Body of pancreas (tissue), 4 donors: ENCODE measurements at regions not wholly inside any gene's neighbourhood (a gene's known extent, or its start where the extent isn't known, plus 50 kb on each side); places are given as distances from the start of the nearest gene placed in this dataset.

Experiments
- ATAC-seq: fragments of 150-250 bp; one replicate; pipeline ENCODE4 v1.9.1; 2016
- DNase-seq, 4 donors: peaks; one replicate each; pipeline ENCODE4 v3.0.0-alpha.2; 2019
- H3K27ac ChIP-seq, 4 donors: fragments of 200-600 bp; sonication (generic); 1 replicate in 3 of 4; 2 replicates in 1 of 4; pipeline versions ENCODE4 v1.5.1 to v1.6.1; 2016 to 2019; ENCODE audit warnings: mild to moderate bottlenecking in 1 of 4, mixed read lengths in 1 of 4, moderate library complexity in 1 of 4
- H3K27me3 ChIP-seq, 2 donors: fragments of 200-600 bp; sonication (generic); one replicate each; pipeline ENCODE4 v1.6.0; 2016; ENCODE audit warnings: mild to moderate bottlenecking in 1 of 2
- H3K36me3 ChIP-seq, 2 donors: fragments of 200-600 bp; sonication (generic); replicated peaks in 1 of 2; 2 replicates each; pipeline ENCODE4 v1.5.1; 2016; ENCODE audit warnings: low read depth in 2 of 2; ENCODE audit not compliant: insufficient read depth in 1 of 2
- H3K4me1 ChIP-seq: fragments of 200-600 bp; sonication (generic); one replicate; pipeline ENCODE4 v1.6.0; 2016
- H3K4me3 ChIP-seq, 2 donors: fragments of 200-600 bp; sonication (generic); 1 replicate in 1 of 2; 2 replicates in 1 of 2; pipeline ENCODE4 v1.5.1; 2016 to 2019
- H3K9me3 ChIP-seq, 3 donors: fragments of 200-600 bp; sonication (generic); 1 replicate in 2 of 3; 2 replicates in 1 of 3; pipeline ENCODE4 v1.5.1; 2016
- POLR2A ChIP-seq, 3 donors: fragments of 450-650 bp; IDR thresholded peaks; one replicate each; pipeline ENCODE4 v1.6.1; 2016; ENCODE audit warnings: antibody characterized with exemption in 3 of 3, mild to moderate bottlenecking in 2 of 3
- WGBS, 2 donors: methylation state at CpG; one replicate each; pipeline ENCODE4 v1.1.5; 2017; 5-methylcytosine and 5-hydroxymethylcytosine counted together
- intact Hi-C: fragments of 100-400 bp; cut with DNase I; formaldehyde crosslinking; loops from one replicate; pipeline ENCODE4 v1.15.1; 2023
- TF ChIP-seq, protein P1 (sequence below), 7 experiments: fragments of 450-650 bp in 4 of 7; fragments of 200-600 bp in 3 of 7; sonication (generic) in 3 of 7; IDR thresholded peaks; one replicate each; pipeline ENCODE4 v1.5.1; 2016 to 2019; ENCODE audit warnings: antibody characterized with exemption in 7 of 7

- Histone ChIP-seq H3K27me3 (no peaks in the 10 kb centered on the region), H3K9me3 (no peaks in the 10 kb centered on the region), H3K4me3 (no peak overlapping the region), H3K36me3 (no peaks in the 10 kb centered on the region), H3K4me1 (no peaks in the 10 kb centered on the region), H3K27ac (no peak overlapping the region)
- no peak for TF ChIP-seq POLR2A (IDR thresholded peaks at IDR 0.05)
- TF ChIP-seq, protein P1, sequence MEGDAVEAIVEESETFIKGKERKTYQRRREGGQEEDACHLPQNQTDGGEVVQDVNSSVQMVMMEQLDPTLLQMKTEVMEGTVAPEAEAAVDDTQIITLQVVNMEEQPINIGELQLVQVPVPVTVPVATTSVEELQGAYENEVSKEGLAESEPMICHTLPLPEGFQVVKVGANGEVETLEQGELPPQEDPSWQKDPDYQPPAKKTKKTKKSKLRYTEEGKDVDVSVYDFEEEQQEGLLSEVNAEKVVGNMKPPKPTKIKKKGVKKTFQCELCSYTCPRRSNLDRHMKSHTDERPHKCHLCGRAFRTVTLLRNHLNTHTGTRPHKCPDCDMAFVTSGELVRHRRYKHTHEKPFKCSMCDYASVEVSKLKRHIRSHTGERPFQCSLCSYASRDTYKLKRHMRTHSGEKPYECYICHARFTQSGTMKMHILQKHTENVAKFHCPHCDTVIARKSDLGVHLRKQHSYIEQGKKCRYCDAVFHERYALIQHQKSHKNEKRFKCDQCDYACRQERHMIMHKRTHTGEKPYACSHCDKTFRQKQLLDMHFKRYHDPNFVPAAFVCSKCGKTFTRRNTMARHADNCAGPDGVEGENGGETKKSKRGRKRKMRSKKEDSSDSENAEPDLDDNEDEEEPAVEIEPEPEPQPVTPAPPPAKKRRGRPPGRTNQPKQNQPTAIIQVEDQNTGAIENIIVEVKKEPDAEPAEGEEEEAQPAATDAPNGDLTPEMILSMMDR (IDR thresholded peaks at IDR 0.05) = no peak
- WGBS, 2 donors = 94 to 96% methylated on average over 5 of the region's 5 CpGs
- ATAC-seq (no peak), DNase-seq (no peak)
- intact Hi-C loops = no loop called here
Measured at GRCh38 chr2:8064603-8065002, 617.3 kb upstream of the ID2 start.

GRCh38 chr2:8065191-8065590 lies 616.7 kb upstream of the ID2 start:
- H3K36me3 ChIP-seq = no peaks in the 10 kb centered on the region
- ATAC-seq (no peak), DNase-seq (no peak)
- intact Hi-C loops = no loop called here
- H3K4me1 ChIP-seq = no peaks in the 10 kb centered on the region
- TF ChIP-seq, protein P1 (IDR thresholded peaks at IDR 0.05) = no peak
- TF ChIP-seq POLR2A (IDR thresholded peaks at IDR 0.05) = no peak
- no peak overlapping the region for H3K27ac ChIP-seq
- no peaks in the 10 kb centered on the region for H3K9me3 ChIP-seq
- no peak overlapping the region for H3K4me3 ChIP-seq
- H3K27me3 ChIP-seq = no peaks in the 10 kb centered on the region
- 89 to 91% methylated on average over 1 of the region's 1 CpG for WGBS, 2 donors

DNA sequence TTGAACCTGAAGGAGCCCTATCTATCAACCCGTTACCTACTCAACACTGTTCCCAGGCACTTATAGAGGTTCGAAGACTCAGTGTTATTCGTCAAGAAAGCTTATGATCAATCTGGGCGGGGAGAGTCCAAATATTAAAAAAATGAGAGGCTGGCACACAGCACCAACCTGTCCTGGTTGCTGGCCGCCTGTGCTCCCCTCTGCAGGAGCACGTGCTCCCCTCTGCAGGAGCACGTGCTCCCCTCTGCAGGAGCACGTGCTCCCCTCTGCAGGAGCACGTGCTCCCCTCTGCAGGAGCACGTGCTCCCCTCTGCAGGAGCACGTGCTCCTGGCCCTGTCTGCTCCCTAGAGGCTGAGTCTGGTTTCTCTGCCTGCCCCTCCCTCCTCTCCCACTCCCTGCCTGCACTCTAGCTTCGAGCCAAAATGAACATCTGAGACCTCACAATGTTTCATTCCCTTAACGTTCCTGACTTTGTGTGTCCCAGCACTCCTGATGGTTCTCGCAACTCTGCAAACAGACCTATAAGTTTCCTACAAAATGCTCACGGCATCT lies 614.0 kb upstream of the ID2 start:
- intact Hi-C loops = no loop called here
- no peak for ATAC-seq
- 81% methylated on average over 12 to 15 of the region's 15 CpGs for WGBS, 2 donors

GRCh38 chr2:8072907-8073306 lies 608.9 kb upstream of the ID2 start:
- Histone ChIP-seq H3K27ac (no peak overlapping the region), H3K9me3 (no peaks in the 10 kb centered on the region), H3K36me3 (no peaks in the 10 kb centered on the region), H3K4me1 (no peaks in the 10 kb centered on the region), H3K27me3 (no peaks in the 10 kb centered on the region), H3K4me3 (no peak overlapping the region)
- DNase-seq = no peak
- intact Hi-C loops = no loop called here
- 22 to 49% methylated on average over 1 of the region's 1 CpG for WGBS, 2 donors
- ATAC-seq = no peak
- no peak for TF ChIP-seq POLR2A (IDR thresholded peaks at IDR 0.05)
- TF ChIP-seq, protein P1 (IDR thresholded peaks at IDR 0.05) = no peak

More for the DNA sequence above, 614.0 kb upstream of the ID2 start:
- Histone ChIP-seq H3K27me3 (no peaks in the 10 kb centered on the region), H3K27ac (no peak overlapping the region), H3K4me3 (no peak overlapping the region), H3K4me1 (no peaks in the 10 kb centered on the region), H3K9me3 (no peaks in the 10 kb centered on the region), H3K36me3 (no peaks in the 10 kb centered on the region)
- TF ChIP-seq, protein P1 (IDR thresholded peaks at IDR 0.05) = no peak
- TF ChIP-seq POLR2A (IDR thresholded peaks at IDR 0.05) = no peak
- no peak for DNase-seq

GRCh38 chr2:8073916-8074315 lies 607.9 kb upstream of the ID2 start:
- no peak for ATAC-seq
- Histone ChIP-seq H3K36me3 (no peaks in the 10 kb centered on the region), H3K4me1 (no peaks in the 10 kb centered on the region), H3K9me3 (no peaks in the 10 kb centered on the region), H3K27me3 (no peaks in the 10 kb centered on the region), H3K27ac (no peak overlapping the region), H3K4me3 (no peak overlapping the region)
- DNase-seq = no peak
- intact Hi-C loops = no loop called here
- TF ChIP-seq, protein P1 (IDR thresholded peaks at IDR 0.05) = no peak
- TF ChIP-seq POLR2A (IDR thresholded peaks at IDR 0.05) = no peak
- WGBS, 2 donors = 65 to 88% methylated on average over 7 of the region's 7 CpGs
